ENCODE measurements at regions not wholly inside any gene's neighbourhood (a gene's known extent, or its start where the extent isn't known, plus 50 kb on each side); places are given as distances from the start of the nearest gene placed in this dataset.
"Not testable (repeated sequence)": the region's sequence is repeated elsewhere in the genome, so short reads cannot be mapped to it uniquely, and the experiment has no call there.

- no peak overlapping the region for H2BK120ac ChIP-seq (ENCODE audit: low read depth, low read length)
- H3K79me1 ChIP-seq (replicated peaks; ENCODE audit: low read length, poor library complexity, severe bottlenecking) = no peaks in the 10 kb centered on the region
- H3K14ac ChIP-seq (ENCODE audit: low read length in 2 of 2) = no peak overlapping the region
- no peak overlapping the region for H3K9ac ChIP-seq (ENCODE audit: low read length)
- no peak overlapping the region for H3K4me3 ChIP-seq (ENCODE audit: insufficient read depth in 1 of 2, low read depth in 1 of 2, low read length in 2 of 2)
- H3K36me3 ChIP-seq (ENCODE audit: control insufficient read depth in 1 of 2, insufficient read depth in 2 of 2, low read depth in 1 of 2, low read length in 2 of 2) = no peaks in the 10 kb centered on the region
- no peaks in the 10 kb centered on the region for H3K27me3 ChIP-seq (ENCODE audit: control insufficient read depth in 1 of 2, insufficient read depth in 1 of 2, low read length in 2 of 2)
- H2AK5ac ChIP-seq (ENCODE audit: low read length, severe bottlenecking) = peak overlapping the region; percentile 50
- no peak overlapping the region for H3K23ac ChIP-seq (ENCODE audit: low read length in 2 of 2)
- no peak overlapping the region for H3K18ac ChIP-seq (ENCODE audit: low read depth in 1 of 2, low read length in 2 of 2)
- peak overlapping the region; percentile 71 for H2BK5ac ChIP-seq (ENCODE audit: low read depth, low read length, poor library complexity, severe bottlenecking)
- no peak for DNase-seq
- H3K27ac ChIP-seq (ENCODE audit: low read length, poor library complexity, severe bottlenecking) = peak overlapping the region; percentile 91
- H4K8ac ChIP-seq (ENCODE audit: low read length) = no peak overlapping the region
- 53% methylated on average over 1 of the region's 1 CpG for WGBS
- H2BK15ac ChIP-seq (ENCODE audit: low read depth, poor library complexity, severe bottlenecking) = no peak overlapping the region
- no peaks in the 10 kb centered on the region for H3K9me3 ChIP-seq (ENCODE audit: control insufficient read depth, low read length)
- no peak overlapping the region for H2BK12ac ChIP-seq (ENCODE audit: low read length in 2 of 2)
- peaks cover 6% of the 10 kb centered on the region for H3K4me1 ChIP-seq (ENCODE audit: control insufficient read depth, insufficient read depth, low read depth, low read length)
- no peak overlapping the region for H2AFZ ChIP-seq (ENCODE audit: low read depth, low read length)
- no peak overlapping the region for H3K4me2 ChIP-seq (ENCODE audit: low read length, poor library complexity, severe bottlenecking)
- H3K4ac ChIP-seq (ENCODE audit: low read depth in 1 of 2, low read length in 2 of 2) = no peak overlapping the region
- H4K91ac ChIP-seq (ENCODE audit: low read length) = no peak overlapping the region
Measured at GRCh38 chr20:54984104-54984448, 508.7 kb downstream of the DOK5 start.

GRCh38 chr20:54983394-54984103, 508.2 kb downstream of the DOK5 start:
- not testable (repeated sequence) for H3K27me3 ChIP-seq (ENCODE audit: control insufficient read depth in 1 of 2, insufficient read depth in 1 of 2, low read length in 2 of 2); H3K9me3 ChIP-seq (ENCODE audit: control insufficient read depth, low read length); H3K14ac ChIP-seq (ENCODE audit: low read length in 2 of 2); H2BK15ac ChIP-seq (ENCODE audit: low read depth, poor library complexity, severe bottlenecking); H4K8ac ChIP-seq (ENCODE audit: low read length); H2BK120ac ChIP-seq (ENCODE audit: low read depth, low read length); H4K91ac ChIP-seq (ENCODE audit: low read length); H3K9ac ChIP-seq (ENCODE audit: low read length); H3K79me1 ChIP-seq (replicated peaks; ENCODE audit: low read length, poor library complexity, severe bottlenecking); H3K36me3 ChIP-seq (ENCODE audit: control insufficient read depth in 1 of 2, insufficient read depth in 2 of 2, low read depth in 1 of 2, low read length in 2 of 2); H3K4ac ChIP-seq (ENCODE audit: low read depth in 1 of 2, low read length in 2 of 2); H3K18ac ChIP-seq (ENCODE audit: low read depth in 1 of 2, low read length in 2 of 2); H2AK5ac ChIP-seq (ENCODE audit: low read length, severe bottlenecking); H2AFZ ChIP-seq (ENCODE audit: low read depth, low read length); H3K4me1 ChIP-seq (ENCODE audit: control insufficient read depth, insufficient read depth, low read depth, low read length); H2BK12ac ChIP-seq (ENCODE audit: low read length in 2 of 2); H3K23ac ChIP-seq (ENCODE audit: low read length in 2 of 2); DNase-seq; H3K4me3 ChIP-seq (ENCODE audit: insufficient read depth in 1 of 2, low read depth in 1 of 2, low read length in 2 of 2)
- H3K4me2 ChIP-seq (ENCODE audit: low read length, poor library complexity, severe bottlenecking) = peak overlapping the region; percentile 25
- peak overlapping the region; percentile 99 for H3K27ac ChIP-seq (ENCODE audit: low read length, poor library complexity, severe bottlenecking)
- peak overlapping the region; percentile 98 for H2BK5ac ChIP-seq (ENCODE audit: low read depth, low read length, poor library complexity, severe bottlenecking)
- WGBS = 75% methylated on average over 4 of the region's 11 CpGs

DNA sequence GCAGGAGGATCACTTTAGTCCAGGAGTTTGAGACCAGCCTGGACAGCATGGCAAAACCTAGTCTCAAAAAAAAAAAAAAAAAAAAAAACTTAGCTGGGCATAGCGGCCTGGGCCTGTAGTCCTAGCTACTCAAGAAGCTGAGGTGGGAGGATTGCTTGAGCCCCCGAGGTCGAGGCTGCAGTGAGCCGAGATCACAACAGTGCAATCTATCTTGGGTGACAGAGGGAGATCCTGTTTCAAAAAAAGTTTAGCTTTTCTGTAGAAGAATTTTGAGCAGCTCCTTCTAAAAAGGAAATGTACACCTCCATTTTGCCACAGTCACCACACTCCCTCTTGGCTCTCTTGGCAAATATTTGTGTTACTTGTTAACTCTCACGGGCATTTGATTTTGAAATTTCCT, 505.8 kb downstream of the DOK5 start:
- H3K18ac ChIP-seq (ENCODE audit: low read depth in 1 of 2, low read length in 2 of 2) = no peak overlapping the region
- no peak overlapping the region for H2BK120ac ChIP-seq (ENCODE audit: low read depth, low read length)

GRCh38 chr20:54980103-54980960, 504.9 kb downstream of the DOK5 start:
- no CpG with 5 or more reads among the region's 2 CpGs for WGBS
- Histone ChIP-seq H2BK120ac (ENCODE audit: low read depth, low read length) (no peak overlapping the region), H3K79me1 (replicated peaks; ENCODE audit: low read length, poor library complexity, severe bottlenecking) (no peaks in the 10 kb centered on the region), H3K9ac (ENCODE audit: low read length) (no peak overlapping the region), H4K8ac (ENCODE audit: low read length) (no peak overlapping the region), H3K14ac (ENCODE audit: low read length in 2 of 2) (no peak overlapping the region), H3K4me3 (ENCODE audit: insufficient read depth in 1 of 2, low read depth in 1 of 2, low read length in 2 of 2) (no peak overlapping the region), H3K23ac (ENCODE audit: low read length in 2 of 2) (no peak overlapping the region), H2BK15ac (ENCODE audit: low read depth, poor library complexity, severe bottlenecking) (no peak overlapping the region), H2AK5ac (ENCODE audit: low read length, severe bottlenecking) (no peak overlapping the region), H3K27me3 (ENCODE audit: control insufficient read depth in 1 of 2, insufficient read depth in 1 of 2, low read length in 2 of 2) (no peaks in the 10 kb centered on the region), H3K36me3 (ENCODE audit: control insufficient read depth in 1 of 2, insufficient read depth in 2 of 2, low read depth in 1 of 2, low read length in 2 of 2) (no peaks in the 10 kb centered on the region), H2BK12ac (ENCODE audit: low read length in 2 of 2) (no peak overlapping the region), H4K91ac (ENCODE audit: low read length) (no peak overlapping the region), H3K9me3 (ENCODE audit: control insufficient read depth, low read length) (no peaks in the 10 kb centered on the region), H3K4me2 (ENCODE audit: low read length, poor library complexity, severe bottlenecking) (no peak overlapping the region), H2BK5ac (ENCODE audit: low read depth, low read length, poor library complexity, severe bottlenecking) (no peak overlapping the region), H2AFZ (ENCODE audit: low read depth, low read length) (no peak overlapping the region), H3K4me1 (ENCODE audit: control insufficient read depth, insufficient read depth, low read depth, low read length) (peaks cover 6% of the 10 kb centered on the region), H3K4ac (ENCODE audit: low read depth in 1 of 2, low read length in 2 of 2) (no peak overlapping the region), H3K27ac (ENCODE audit: low read length, poor library complexity, severe bottlenecking) (no peak overlapping the region), H3K18ac (ENCODE audit: low read depth in 1 of 2, low read length in 2 of 2) (no peak overlapping the region)
- no peak for DNase-seq

More for the DNA sequence above, 505.8 kb downstream of the DOK5 start:
- Histone ChIP-seq H3K36me3 (ENCODE audit: control insufficient read depth in 1 of 2, insufficient read depth in 2 of 2, low read depth in 1 of 2, low read length in 2 of 2) (no peaks in the 10 kb centered on the region), H3K14ac (ENCODE audit: low read length in 2 of 2) (no peak overlapping the region), H3K4ac (ENCODE audit: low read depth in 1 of 2, low read length in 2 of 2) (no peak overlapping the region), H3K4me3 (ENCODE audit: insufficient read depth in 1 of 2, low read depth in 1 of 2, low read length in 2 of 2) (no peak overlapping the region), H2AK5ac (ENCODE audit: low read length, severe bottlenecking) (no peak overlapping the region), H3K79me1 (replicated peaks; ENCODE audit: low read length, poor library complexity, severe bottlenecking) (no peaks in the 10 kb centered on the region), H3K4me2 (ENCODE audit: low read length, poor library complexity, severe bottlenecking) (no peak overlapping the region), H3K27me3 (ENCODE audit: control insufficient read depth in 1 of 2, insufficient read depth in 1 of 2, low read length in 2 of 2) (no peaks in the 10 kb centered on the region), H2BK5ac (ENCODE audit: low read depth, low read length, poor library complexity, severe bottlenecking) (no peak overlapping the region), H2BK15ac (ENCODE audit: low read depth, poor library complexity, severe bottlenecking) (no peak overlapping the region), H4K8ac (ENCODE audit: low read length) (no peak overlapping the region), H3K4me1 (ENCODE audit: control insufficient read depth, insufficient read depth, low read depth, low read length) (peaks cover 6% of the 10 kb centered on the region), H2AFZ (ENCODE audit: low read depth, low read length) (no peak overlapping the region), H2BK12ac (ENCODE audit: low read length in 2 of 2) (no peak overlapping the region), H3K9ac (ENCODE audit: low read length) (no peak overlapping the region), H3K27ac (ENCODE audit: low read length, poor library complexity, severe bottlenecking) (no peak overlapping the region), H3K9me3 (ENCODE audit: control insufficient read depth, low read length) (no peaks in the 10 kb centered on the region), H3K23ac (ENCODE audit: low read length in 2 of 2) (no peak overlapping the region), H4K91ac (ENCODE audit: low read length) (no peak overlapping the region)
- DNase-seq = no peak
- 63% methylated on average over 4 of the region's 5 CpGs for WGBS

All from mesenchymal stem cell (in vitro differentiated cells and primary cell).